Dedifferentiated amniotic fluid mesenchymal stem cell (primary cell): ENCODE measurements at regions not wholly inside any gene's neighbourhood (a gene's known extent, or its start where the extent isn't known, plus 50 kb on each side); places are given as distances from the start of the nearest gene placed in this dataset.
"Not testable (repeated sequence)": the region's sequence is repeated elsewhere in the genome, so short reads cannot be mapped to it uniquely, and the experiment has no call there.

Source experiments
- DNase-seq: peaks from one replicate; pipeline ENCODE4 v3.0.0-alpha.2; 2016; ENCODE audit errors: extremely low spot score

DNA sequence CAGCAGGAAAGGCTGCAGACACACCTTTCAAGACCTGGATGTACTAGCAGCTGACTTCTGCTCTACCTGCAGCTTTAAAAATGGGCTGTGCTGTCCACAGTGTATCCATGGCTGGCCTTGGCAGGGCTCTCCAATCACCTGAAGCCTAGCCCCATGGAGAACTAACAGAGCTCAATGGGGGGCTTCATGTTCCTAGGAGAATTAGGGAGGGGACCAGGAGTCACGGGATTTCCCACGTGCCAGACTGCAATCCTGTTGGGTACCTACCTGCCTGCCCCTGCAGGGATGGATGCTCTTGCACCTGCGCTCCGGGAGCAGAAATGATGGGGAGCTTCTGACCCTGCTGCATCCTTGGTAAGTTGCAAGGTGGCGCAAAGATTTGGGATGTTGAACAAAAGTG, 462.1 kb downstream of the ICE1 start:
- DNase-seq, result no peak

DNA sequence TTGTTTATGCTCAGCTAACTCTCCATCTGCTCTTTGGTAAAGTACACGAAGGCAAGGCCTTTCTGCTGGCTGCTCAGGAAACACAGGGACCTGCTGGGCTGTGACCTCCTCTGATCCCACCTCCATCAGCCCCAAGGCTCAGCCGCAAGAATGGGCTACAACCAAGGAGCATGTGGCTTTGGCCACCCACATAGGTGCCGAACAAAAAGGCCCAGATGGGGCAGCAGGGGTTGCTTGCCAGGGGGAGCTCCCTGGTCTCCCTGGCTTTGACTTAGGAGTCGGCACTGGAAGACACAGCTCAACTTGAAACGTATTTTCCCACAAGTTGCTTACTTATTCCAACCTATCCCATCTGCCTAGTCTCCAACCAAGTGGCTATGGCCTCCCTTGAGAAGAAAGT, 461.1 kb downstream of the ICE1 start:
- no peak for DNase-seq

DNA sequence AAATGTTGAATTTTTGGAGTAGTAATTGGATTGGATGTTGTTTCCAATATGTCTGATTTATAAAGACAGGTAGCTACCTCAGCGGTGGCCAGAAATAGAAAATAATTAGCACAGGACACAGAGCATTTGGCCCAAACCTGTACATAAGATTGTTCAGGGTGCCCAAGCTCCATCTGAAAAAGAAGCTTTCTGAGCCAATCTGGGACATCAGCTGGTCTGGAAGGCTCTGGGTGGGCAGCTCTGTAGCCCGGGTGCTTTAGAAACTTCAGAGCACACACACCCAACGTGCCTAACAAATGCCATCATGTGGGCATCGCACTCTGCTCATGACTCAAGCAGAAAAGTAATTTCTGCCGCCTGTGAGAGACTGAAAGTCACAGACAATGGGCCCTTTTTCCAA, 460.7 kb downstream of the ICE1 start:
- DNase-seq, result no peak

DNA sequence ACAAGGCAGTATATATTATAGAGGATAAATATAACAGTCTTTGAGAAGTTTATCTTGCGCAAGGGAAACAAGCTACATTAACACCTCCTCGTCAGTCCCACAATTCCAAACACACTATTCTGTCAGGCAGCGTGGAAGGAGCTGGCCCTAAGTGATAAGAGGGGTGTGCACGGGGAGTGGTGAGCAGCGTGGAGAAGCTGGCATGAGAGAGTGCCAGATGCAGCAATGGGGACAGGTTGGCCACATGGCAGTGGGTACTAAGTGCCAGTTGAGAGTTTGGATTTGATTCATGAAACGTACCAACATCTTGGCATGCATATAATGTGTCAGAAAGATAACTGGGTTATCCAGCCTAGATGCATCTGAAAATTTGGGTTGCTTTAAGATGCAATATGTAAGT, 460.2 kb downstream of the ICE1 start:
- no peak for DNase-seq

DNA sequence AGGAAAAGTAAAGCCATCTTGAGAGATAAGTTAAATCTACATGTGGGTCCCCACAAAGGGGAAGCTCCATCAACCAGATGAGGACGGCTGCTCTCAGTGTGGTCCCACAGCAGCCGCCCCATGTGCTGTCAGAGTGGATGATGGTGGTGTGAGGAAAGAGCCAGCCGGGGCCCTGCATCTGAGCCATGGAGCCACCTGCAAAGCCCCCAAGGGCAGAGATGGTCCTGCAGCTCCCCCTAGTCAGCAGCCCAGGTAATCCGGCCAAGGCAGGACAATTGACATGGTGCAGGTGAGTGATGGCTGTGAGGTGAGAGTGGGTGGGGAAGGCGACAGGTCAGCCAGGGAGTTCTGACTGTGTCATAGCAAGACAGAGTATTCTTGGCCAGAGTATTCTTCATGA, 458.8 kb downstream of the ICE1 start:
- DNase-seq, result no peak

DNA sequence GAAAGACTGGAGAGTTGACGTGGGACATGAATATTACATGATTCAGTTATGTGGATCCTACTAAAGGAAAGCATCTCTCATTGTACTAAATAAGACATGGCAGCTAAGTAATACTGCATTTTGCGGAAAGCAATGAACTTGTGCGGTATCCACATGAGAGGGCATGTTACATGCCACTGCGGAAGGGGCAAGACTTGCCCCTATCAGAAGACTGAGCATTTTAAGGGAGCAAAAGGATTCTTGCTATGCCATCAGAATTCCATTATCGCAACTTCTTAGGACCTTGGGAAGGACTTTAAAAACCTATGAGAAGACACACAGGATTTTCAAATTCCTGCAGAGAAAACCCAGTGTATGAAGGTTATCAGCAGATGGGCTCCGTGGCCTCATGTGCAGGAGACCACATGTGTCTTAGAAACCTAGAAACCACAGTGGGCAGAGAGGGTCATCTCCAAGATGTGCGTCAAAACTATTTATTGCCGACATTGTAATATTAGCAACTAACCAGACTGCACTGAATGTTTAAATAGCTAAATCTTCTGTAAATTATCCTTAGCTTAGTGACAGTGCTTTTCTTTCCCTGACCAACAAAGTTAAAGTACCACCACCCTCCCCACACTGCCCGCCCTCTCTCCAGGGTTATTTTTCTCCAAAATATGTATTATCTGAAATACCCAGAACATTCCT, 457.7 kb downstream of the ICE1 start:
- DNase-seq, result no peak

DNA sequence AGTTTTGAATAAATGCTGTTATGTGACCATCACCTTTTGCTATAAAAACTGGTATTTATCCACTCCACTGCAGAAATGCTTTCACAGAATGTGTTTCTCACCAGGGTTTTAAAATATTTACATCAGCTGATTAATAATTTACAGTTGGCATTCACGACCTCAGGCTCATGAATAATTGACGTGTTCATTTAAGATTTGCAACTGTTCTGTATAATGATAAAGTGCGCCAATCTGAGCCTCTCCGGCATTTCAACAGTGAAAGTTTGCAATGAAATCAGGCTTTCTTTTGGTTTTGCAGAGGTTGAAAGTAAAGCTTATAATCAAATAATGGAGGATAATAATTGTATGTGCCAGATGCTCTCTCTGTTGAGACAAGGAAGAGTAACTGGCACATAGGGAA, 434.9 kb downstream of the ICE1 start:
- no peak for DNase-seq

DNA sequence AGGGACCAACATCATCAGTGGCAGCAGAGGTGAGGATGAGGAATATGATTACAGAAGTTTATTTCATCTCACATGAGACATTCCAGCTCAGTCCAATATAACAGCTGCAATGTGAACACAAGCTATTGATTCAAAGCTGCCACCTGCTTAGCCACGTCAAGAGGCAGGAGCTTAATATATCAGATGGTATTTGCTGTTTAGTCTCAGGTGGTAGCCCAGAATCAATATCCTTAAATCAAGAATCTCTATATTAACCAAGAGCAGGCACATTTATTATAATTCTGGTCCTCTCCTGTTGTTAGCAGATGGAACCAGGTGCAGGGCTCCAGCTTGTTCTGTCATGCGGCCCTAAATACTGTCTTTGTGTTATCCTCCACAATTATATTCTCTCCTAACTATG, 431.6 kb downstream of the ICE1 start:
- DNase-seq, result no peak

DNA sequence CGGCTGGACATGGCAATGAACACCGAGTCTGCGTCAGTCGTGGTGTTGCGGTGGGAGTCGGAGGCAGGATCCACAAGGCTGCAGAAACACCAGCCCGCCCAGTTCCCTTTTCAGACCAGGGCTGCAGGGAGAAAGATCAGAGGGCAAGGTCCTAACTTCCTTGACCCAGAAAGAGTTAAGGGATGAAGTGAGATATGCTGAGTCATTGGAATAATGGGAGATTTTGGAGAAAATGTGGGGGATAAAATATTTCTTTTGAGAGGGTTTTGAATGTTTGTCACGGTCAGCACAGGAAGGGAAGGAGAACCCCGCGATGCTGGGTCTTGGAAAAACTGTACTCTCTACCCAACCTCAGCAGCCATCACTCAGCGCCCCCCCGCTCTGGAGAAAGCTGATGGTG, 416.0 kb downstream of the ICE1 start:
- no peak for DNase-seq

DNA sequence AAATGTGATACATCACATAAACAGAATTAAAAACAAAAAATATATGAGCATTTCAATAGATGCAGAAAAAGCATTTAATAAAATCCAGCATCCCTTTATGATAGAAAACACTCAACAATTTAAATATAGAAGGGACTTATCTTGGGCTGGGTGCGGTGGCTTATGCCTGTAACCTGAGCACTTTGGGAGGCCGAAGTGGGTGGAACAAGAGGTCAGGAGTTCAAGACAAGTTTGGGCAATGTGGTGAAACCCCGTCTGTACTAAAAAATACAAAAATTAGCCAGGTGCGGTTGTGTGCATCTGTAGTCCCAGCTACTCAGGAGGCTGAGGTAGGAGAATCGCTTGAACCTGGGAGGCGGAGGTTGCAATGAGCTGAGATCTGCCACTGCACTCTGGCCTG, 409.1 kb downstream of the ICE1 start:
- DNase-seq, result not testable (repeated sequence)

DNA sequence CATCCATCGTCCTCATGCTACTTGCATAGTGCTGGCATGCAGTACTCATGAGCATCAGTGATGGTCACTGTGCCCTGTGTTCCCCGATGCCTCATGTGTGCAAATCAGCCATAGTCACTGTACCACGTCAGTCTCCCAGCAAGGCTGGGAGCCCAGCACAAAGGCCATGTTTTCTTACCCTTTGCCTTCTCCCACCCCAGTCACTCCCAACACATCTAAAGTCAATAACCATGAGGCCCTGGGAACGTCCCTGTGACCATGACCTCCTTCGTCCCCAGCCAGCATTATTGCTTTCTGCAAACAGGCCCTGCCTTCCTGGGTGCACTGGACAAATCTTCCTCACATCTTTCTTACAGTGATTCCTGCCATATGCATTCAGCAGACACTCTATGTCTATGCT, 406.1 kb downstream of the ICE1 start:
- no peak for DNase-seq

DNA sequence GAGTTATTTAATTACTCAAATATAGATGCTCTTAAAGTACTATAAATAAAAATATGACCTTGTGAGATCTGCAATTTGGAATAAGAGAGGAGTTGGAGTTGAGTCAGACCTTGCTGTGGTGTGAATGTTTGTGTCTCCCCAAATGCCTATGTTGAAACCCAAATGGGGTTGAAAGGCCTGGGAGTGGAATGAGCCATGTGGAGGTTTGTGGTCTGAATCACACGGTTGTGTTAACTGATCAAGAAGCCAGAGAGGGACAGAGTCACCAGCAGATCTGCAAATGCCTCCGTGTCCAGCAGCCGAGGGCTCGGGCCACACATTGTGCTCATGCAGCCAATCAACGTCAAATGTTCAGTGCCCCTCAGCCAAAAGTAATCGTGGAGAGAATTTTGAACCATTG, 404.4 kb downstream of the ICE1 start:
- DNase-seq, result no peak

DNA sequence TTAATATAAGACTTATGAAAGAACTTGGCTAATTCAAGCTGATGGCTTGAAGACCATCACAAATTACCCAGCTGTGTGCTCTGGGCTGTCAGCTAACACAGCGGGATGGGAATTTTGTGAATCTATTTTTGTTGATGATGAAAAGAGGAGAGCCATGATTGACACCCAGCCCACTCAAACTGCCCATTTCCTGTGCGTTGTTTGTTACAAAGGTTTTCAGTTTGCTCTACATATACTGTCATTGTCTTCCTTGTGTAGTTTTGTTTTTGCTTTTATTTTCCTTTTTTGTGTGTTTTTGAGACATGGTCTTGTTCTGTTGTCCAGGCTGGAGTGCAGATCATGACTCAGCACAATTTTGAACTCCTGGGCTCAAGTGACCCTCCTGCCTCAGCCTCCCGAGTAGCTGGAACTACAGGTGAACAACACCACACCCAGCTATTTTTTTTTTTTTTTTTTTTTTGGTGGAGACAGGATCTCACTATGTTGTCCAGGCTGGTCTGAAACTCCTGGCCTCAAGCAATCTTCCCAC, 400.3 kb downstream of the ICE1 start:
- no peak for DNase-seq

DNA sequence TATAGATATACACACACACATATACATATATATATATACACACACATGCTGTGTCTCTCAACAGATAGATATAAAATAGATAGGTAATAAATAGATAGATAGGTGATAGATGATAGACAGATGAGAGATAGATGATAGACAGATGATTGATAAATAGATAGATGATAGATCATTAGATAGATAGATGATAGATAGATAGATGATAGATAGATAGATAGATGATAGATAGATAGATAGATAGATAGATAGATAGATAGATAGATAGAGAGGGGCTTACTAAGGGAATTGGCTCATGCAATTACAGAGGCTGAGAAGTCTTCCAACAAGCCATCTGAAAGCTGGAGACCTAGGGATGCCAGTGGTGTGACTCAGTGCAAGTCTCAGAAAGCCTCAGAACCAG, 394.5 kb downstream of the ICE1 start:
- no peak for DNase-seq

DNA sequence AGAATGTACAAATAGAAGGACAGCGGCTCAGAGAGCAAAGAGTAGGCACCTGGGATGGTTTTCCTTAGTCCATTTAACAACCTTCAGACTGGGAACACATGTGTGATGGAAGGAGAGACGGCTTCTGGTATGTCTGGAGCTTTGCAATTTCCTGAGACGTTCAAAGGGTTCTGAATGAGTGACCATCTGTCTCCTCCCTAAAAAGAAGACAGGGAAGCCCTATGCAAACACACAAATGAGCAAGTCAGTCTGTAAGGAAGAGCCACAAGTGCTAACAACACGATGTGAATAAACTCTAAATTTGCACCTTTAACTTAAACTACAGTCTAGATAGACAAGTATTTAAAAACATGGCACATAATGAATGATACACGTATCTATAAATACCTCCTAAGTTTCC, 391.0 kb downstream of the ICE1 start:
- no peak for DNase-seq

DNA sequence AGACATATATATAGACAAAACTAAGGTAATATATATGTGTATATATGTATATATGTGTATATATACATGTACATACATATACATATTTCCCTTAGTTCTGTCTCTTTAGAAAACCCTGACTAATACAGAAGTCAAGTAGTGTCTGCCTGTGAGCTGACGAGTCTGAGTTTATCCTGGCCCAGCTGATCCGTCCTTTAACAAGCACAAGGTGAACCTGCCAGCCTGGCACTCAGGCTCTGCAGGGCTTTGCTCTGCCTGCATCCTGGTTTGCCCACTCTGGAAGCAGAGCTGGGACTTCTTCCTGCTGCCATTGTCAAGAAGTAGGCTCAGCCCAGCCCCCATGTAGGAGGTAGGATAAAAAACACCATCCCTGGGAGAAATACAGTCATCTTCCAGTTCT, 388.0 kb downstream of the ICE1 start:
- no peak for DNase-seq

DNA sequence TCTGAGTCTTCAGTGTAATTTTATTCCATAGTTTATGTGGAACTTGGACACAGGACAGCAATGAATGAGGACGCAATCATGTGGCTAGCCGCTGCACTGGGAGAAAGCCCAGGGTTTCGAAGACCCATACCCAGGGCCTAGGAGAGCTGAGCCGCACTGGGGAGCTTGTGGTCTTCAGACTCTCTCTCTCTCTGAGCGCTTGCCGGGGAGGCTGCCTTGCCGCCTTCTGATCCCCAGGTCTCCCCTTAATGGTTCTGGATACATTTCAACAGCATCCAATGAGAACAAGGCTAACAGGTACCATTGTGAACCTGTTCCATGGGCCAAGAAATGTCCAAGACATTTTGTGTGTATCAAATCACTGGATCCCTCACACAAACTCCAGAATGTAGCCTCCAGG, 383.4 kb downstream of the ICE1 start:
- no peak for DNase-seq

DNA sequence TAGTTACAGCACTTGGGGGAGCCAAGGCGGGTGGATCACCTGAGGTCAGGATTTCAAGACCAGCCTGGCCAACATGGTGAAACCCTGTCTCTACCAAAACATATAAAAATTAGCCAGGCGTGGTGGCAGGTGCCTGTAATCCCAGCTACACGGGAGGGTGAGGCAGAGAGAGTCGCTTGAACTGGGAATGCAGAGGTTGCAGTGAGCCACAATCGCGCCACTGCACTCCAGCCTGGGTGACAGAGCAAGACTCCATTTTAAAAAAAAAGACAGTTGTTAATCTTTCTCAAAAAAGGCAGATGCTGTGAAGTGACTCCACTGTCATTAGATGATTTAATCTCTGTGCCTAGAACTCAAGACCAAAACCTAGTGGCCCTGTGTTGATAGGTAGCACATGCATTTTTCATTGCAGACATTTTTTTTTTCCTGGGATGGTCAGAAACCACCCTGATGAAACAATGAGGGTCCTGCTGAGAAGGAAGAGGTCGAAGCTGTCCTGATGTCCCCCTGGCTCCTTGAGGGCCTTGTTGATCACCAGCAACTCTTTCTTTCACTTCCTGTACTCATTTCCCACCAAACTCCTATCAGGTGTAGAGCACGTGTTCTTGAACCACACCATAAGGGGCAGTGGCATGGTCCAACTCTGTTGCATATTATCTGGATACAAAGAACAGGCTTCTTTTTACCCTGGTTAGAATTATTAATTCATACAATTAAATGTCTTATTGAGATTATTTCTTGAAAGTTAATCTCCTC, 382.2 kb downstream of the ICE1 start:
- DNase-seq, result no peak

DNA sequence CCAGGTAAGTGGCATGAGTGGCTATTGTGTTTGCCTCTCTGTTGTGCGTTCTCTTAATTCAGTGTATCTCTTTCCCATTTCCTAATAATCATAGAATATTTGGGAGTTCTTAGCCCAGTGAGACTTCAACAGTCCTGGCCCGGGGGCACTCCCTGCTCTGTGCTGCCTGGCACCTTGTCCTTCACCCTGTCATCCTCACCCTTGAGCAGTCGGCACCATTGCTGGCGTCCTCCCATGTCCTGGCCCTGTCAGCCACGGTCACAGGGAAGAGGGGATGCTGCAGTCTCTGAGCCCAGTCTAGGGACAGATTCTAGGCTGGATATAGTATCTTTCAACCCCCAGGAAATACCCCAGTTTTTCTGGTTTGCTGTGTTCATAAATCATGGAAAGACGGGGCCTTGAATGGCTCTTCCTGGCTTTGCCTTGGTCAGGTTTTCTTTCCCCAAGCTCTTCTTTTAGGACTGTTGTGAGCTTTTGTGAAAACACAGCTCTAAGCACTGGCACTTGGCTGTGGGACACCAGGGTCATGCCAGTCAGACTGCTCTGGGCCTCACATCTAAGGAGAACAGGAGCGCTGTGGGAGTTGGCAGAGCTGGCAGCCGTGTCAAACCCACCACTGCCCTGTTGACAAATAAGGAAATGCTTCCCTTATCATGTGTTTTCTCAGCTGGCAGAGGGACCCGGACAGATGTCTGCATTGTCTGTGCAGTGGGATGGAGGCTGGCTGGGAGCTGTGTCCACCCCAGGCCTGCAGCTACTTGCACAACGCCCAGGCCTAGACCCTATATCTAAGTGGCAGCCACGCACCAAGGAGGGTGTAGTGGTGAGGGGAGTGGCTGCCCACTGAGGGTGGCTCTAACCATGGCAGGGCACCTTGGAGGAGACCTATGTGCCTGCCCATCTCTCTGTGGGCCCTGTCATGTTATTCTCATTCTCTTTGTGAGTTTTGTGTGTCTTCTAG, 378.6 kb downstream of the ICE1 start:
- DNase-seq, result no peak

DNA sequence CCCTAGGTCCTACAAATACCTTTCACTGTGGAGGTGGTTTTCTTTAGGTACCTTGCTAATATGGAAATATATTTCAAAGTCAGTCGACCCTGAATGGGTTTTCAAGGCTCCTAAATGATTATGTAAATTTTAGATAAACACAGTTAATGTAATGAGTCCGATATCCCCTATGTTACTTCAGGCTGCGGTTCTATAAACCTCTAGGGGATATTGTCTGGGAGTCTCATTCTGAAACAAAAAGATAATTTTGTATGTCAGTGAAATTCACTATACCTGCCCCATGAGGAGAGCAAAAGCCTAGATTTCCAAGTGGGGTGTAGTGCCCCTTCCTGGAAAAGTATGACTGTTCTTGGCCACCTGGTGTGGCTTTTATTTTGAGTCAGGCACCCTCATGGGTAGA, 377.3 kb downstream of the ICE1 start:
- no peak for DNase-seq

DNA sequence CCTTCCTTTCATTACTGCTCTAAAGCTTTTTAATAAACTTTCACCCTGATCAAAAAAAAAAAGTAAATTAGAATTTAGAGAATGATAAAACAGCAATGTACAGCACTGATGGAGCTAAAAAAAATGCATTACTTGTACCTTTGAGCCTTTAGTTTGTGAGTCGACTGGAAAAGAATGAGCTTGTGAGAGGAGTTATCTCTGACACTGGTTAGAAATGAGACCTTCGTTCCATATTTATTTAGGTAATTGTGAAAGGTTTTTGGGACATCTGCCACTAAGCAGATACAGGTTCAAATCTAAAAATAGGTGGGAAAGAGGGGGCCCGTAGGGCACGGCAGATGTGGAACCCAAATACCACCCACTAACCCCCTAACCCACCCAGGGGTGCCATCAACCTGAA, 376.8 kb downstream of the ICE1 start:
- DNase-seq, result no peak

DNA sequence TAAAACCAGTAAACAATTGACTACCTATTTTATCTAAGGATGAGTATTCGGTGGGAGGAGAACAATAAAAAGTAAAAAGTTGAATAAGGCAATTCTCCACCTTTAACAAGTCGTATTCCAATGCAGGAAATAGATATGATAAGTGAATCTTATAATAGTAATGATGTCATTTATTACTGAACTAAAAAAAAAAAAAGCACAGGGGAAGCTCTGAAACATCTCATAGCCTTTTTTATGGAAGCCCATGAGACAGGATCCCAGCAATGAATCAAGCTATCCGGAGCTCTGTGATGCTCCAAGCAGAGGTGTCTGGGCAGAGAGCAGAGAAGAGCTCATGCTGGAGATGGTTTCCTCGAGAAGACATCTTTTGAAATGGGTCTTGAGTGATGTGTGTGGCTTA, 376.0 kb downstream of the ICE1 start:
- DNase-seq, result no peak
